ENCODE measurements at regions not wholly inside any gene's neighbourhood (a gene's known extent, or its start where the extent isn't known, plus 50 kb on each side); places are given as distances from the start of the nearest gene placed in this dataset.

- no peaks in the 10 kb centered on the region for H4K20me1 ChIP-seq (ENCODE audit: low read depth, low read length)
- H3K27me3 ChIP-seq (ENCODE audit: low read length) = no peaks in the 10 kb centered on the region
- H3K9me2 ChIP-seq (replicated peaks; ENCODE audit: insufficient read depth, low read length) = no peaks in the 10 kb centered on the region
- H3K4me2 ChIP-seq (ENCODE audit: low read depth, low read length, poor library complexity, severe bottlenecking) = no peak overlapping the region
- no peak overlapping the region for H3K27ac ChIP-seq (ENCODE audit: low read depth, low read length)
- H3F3A ChIP-seq (ENCODE audit: insufficient read depth) = no peaks in the 10 kb centered on the region
- H3K9me3 ChIP-seq (ENCODE audit: insufficient read depth, low read length) = no peaks in the 10 kb centered on the region
- H2AFZ ChIP-seq (ENCODE audit: low read depth, low read length, severe bottlenecking) = no peak overlapping the region
- no peaks in the 10 kb centered on the region for H3K79me2 ChIP-seq (ENCODE audit: insufficient read depth, low read length)
- H3K4me3 ChIP-seq (ENCODE audit: insufficient read depth, low read length, poor library complexity, severe bottlenecking) = no peak overlapping the region
- no peak overlapping the region for H3K9ac ChIP-seq (ENCODE audit: low read length)
- TF ChIP-seq EZH2phosphoT487 (conservative IDR thresholded peaks at IDR 0.05; ENCODE audit: low read length) = no peak
- no peak for TF ChIP-seq CTCF (IDR thresholded peaks at IDR 0.05; ENCODE audit: insufficient read depth, low read length, poor library complexity, severe bottlenecking)
- H3K36me3 ChIP-seq (ENCODE audit: low read length) = no peaks in the 10 kb centered on the region
Observed at GRCh38 chr2:5403392-5403791, 288.8 kb upstream of the SOX11 start.

- no peak overlapping the region for H2AFZ ChIP-seq (ENCODE audit: low read depth, low read length, severe bottlenecking)
- no peaks in the 10 kb centered on the region for H3K9me3 ChIP-seq (ENCODE audit: insufficient read depth, low read length)
- TF ChIP-seq EZH2phosphoT487 (conservative IDR thresholded peaks at IDR 0.05; ENCODE audit: low read length) (no peak), CTCF (IDR thresholded peaks at IDR 0.05; ENCODE audit: insufficient read depth, low read length, poor library complexity, severe bottlenecking) (no peak)
Observed at GRCh38 chr2:5409898-5410381, 282.2 kb upstream of the SOX11 start.

GRCh38 chr2:5410991-5411700 lies 281.0 kb upstream of the SOX11 start:
- Histone ChIP-seq H4K20me1 (ENCODE audit: low read depth, low read length) (no peaks in the 10 kb centered on the region), H3K27me3 (ENCODE audit: low read length) (no peaks in the 10 kb centered on the region)
- TF ChIP-seq CTCF (IDR thresholded peaks at IDR 0.05; ENCODE audit: insufficient read depth, low read length, poor library complexity, severe bottlenecking) (no peak), EZH2phosphoT487 (conservative IDR thresholded peaks at IDR 0.05; ENCODE audit: low read length) (no peak)

More at GRCh38 chr2:5409898-5410381, 282.2 kb upstream of the SOX11 start:
- H3K4me2 ChIP-seq (ENCODE audit: low read depth, low read length, poor library complexity, severe bottlenecking) = no peak overlapping the region
- H3F3A ChIP-seq (ENCODE audit: insufficient read depth) = no peaks in the 10 kb centered on the region
- no peaks in the 10 kb centered on the region for H4K20me1 ChIP-seq (ENCODE audit: low read depth, low read length)
- no peaks in the 10 kb centered on the region for H3K27me3 ChIP-seq (ENCODE audit: low read length)
- H3K27ac ChIP-seq (ENCODE audit: low read depth, low read length) = no peak overlapping the region
- H3K9me2 ChIP-seq (replicated peaks; ENCODE audit: insufficient read depth, low read length) = no peaks in the 10 kb centered on the region
- H3K4me3 ChIP-seq (ENCODE audit: insufficient read depth, low read length, poor library complexity, severe bottlenecking) = no peak overlapping the region
- H3K9ac ChIP-seq (ENCODE audit: low read length) = no peak overlapping the region
- no peaks in the 10 kb centered on the region for H3K79me2 ChIP-seq (ENCODE audit: insufficient read depth, low read length)
- no peaks in the 10 kb centered on the region for H3K36me3 ChIP-seq (ENCODE audit: low read length)

More at GRCh38 chr2:5410991-5411700, 281.0 kb upstream of the SOX11 start:
- Histone ChIP-seq H3K9me3 (ENCODE audit: insufficient read depth, low read length) (no peaks in the 10 kb centered on the region), H3K79me2 (ENCODE audit: insufficient read depth, low read length) (no peaks in the 10 kb centered on the region), H3K9ac (ENCODE audit: low read length) (no peak overlapping the region), H3K27ac (ENCODE audit: low read depth, low read length) (no peak overlapping the region), H3K4me3 (ENCODE audit: insufficient read depth, low read length, poor library complexity, severe bottlenecking) (no peak overlapping the region), H3F3A (ENCODE audit: insufficient read depth) (no peaks in the 10 kb centered on the region), H3K36me3 (ENCODE audit: low read length) (no peaks in the 10 kb centered on the region), H2AFZ (ENCODE audit: low read depth, low read length, severe bottlenecking) (no peak overlapping the region), H3K4me2 (ENCODE audit: low read depth, low read length, poor library complexity, severe bottlenecking) (no peak overlapping the region), H3K9me2 (replicated peaks; ENCODE audit: insufficient read depth, low read length) (no peaks in the 10 kb centered on the region)
